ENCODE measurements at regions not wholly inside any gene's neighbourhood (a gene's known extent, or its start where the extent isn't known, plus 50 kb on each side); places are given as distances from the start of the nearest gene placed in this dataset.

DNA sequence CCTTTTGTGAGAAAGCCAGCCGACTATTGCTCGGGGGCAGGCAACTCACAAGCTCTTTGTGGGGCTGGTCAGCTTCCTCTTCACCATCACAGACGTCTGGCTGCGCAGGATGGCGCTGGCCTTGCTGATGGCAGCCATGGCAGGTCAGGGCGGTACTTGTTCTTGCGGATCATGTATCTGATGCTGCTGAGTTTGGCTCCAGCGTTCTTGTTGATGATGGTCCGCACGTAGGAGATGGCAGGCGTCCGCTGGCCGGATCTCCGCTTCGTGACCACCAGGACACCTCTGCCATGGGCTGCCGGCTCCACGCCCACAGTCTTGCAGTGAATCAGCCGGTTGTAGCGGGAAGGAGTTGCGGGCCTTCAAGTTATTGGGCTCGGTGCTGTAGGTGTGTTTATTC is 67.9 kb upstream of the SLC7A14 start:
- TF ChIP-seq CTCF (IDR thresholded peaks at IDR 0.05) (no peak), POLR2AphosphoS5 (IDR thresholded peaks at IDR 0.05) (no peak)

Data from esophagus muscularis mucosa (tissue), 3 donors.